ENCODE measurements at regions not wholly inside any gene's neighbourhood (a gene's known extent, or its start where the extent isn't known, plus 50 kb on each side); places are given as distances from the start of the nearest gene placed in this dataset.

GRCh38 chr4:180999217-180999616 is 1244.0 kb upstream of the TENM3 start:
- TF ChIP-seq CTCF (IDR thresholded peaks at IDR 0.05), result no peak
- intact Hi-C loops (cut with micrococcal nuclease), result no loop called here

GRCh38 chr4:181004056-181004455 is 1239.1 kb upstream of the TENM3 start:
- Histone ChIP-seq H3K4me2 (replicated peaks; ENCODE audit: extremely low read depth, low read length, poor library complexity, severe bottlenecking) (no peak overlapping the region), H4K20me1 (ENCODE audit: insufficient read depth, low read length) (no peaks in the 10 kb centered on the region), H3K4me3 (replicated peaks in 1 of 3; ENCODE audit: low read depth in 2 of 3, low read length in 3 of 3) (no peak overlapping the region), H3K4me1 (ENCODE audit: control insufficient read depth in 1 of 2, insufficient read depth in 2 of 2, low read length in 2 of 2) (no peaks in the 10 kb centered on the region), H2AFZ (ENCODE audit: insufficient read depth, low read depth, low read length, poor library complexity, severe bottlenecking) (no peak overlapping the region), H3K27me3 (ENCODE audit: control insufficient read depth in 2 of 2, insufficient read depth in 2 of 2, low read length in 2 of 2) (no peaks in the 10 kb centered on the region), H3K79me2 (ENCODE audit: insufficient read depth, low read length) (no peaks in the 10 kb centered on the region), H3K27ac (ENCODE audit: low read depth in 1 of 2, low read length in 2 of 2) (no peak overlapping the region), H3K9ac (ENCODE audit: insufficient read depth, low read length, poor library complexity, severe bottlenecking) (no peak overlapping the region), H3K9me3 (replicated peaks in 1 of 2; ENCODE audit: control insufficient read depth in 1 of 2, insufficient read depth in 1 of 2, low read length in 2 of 2) (no peaks in the 10 kb centered on the region), H3K36me3 (replicated peaks in 1 of 2; ENCODE audit: control insufficient read depth in 1 of 2, insufficient read depth in 2 of 2, low read length in 2 of 2) (no peaks in the 10 kb centered on the region)
- no peak for DNase-seq
- no peaks in the 10 kb centered on the region for H3K27me3 Mint-ChIP-seq (ENCODE audit: low read depth in 3 of 3)
- intact Hi-C loops (cut with micrococcal nuclease), result no loop called here
- WGBS (ENCODE audit: insufficient coverage), result no CpG with 5 or more reads among the region's 4 CpGs
- no peak for TF ChIP-seq CTCF (IDR thresholded peaks at IDR 0.05)
- H3K36me3 Mint-ChIP-seq, result no peaks in the 10 kb centered on the region
- peaks cover 0 to 4% (median 0%) of the 10 kb centered on the region in 7 donors for H3K9me3 Mint-ChIP-seq
- no peak overlapping the region for H3K4me3 Mint-ChIP-seq
- H3K27ac Mint-ChIP-seq, result no peak overlapping the region
- no peaks in the 10 kb centered on the region for H3K4me1 Mint-ChIP-seq

More at GRCh38 chr4:180999217-180999616, 1244.0 kb upstream of the TENM3 start:
- no peaks in the 10 kb centered on the region for H3K27me3 Mint-ChIP-seq (ENCODE audit: low read depth in 3 of 3)
- no peaks in the 10 kb centered on the region for H3K4me1 Mint-ChIP-seq
- no peak for DNase-seq
- H3K27me3 ChIP-seq (ENCODE audit: control insufficient read depth in 2 of 2, insufficient read depth in 2 of 2, low read length in 2 of 2), result no peaks in the 10 kb centered on the region
- no peak overlapping the region for H2AFZ ChIP-seq (ENCODE audit: insufficient read depth, low read depth, low read length, poor library complexity, severe bottlenecking)
- no peaks in the 10 kb centered on the region for H4K20me1 ChIP-seq (ENCODE audit: insufficient read depth, low read length)
- peaks cover 0 to 4% (median 3%) of the 10 kb centered on the region in 7 donors for H3K9me3 Mint-ChIP-seq
- no peak overlapping the region for H3K27ac Mint-ChIP-seq
- H3K4me2 ChIP-seq (replicated peaks; ENCODE audit: extremely low read depth, low read length, poor library complexity, severe bottlenecking), result no peak overlapping the region
- no peaks in the 10 kb centered on the region for H3K36me3 ChIP-seq (replicated peaks in 1 of 2; ENCODE audit: control insufficient read depth in 1 of 2, insufficient read depth in 2 of 2, low read length in 2 of 2)
- no peaks in the 10 kb centered on the region for H3K4me1 ChIP-seq (ENCODE audit: control insufficient read depth in 1 of 2, insufficient read depth in 2 of 2, low read length in 2 of 2)
- no peaks in the 10 kb centered on the region for H3K36me3 Mint-ChIP-seq
- H3K4me3 ChIP-seq (replicated peaks in 1 of 3; ENCODE audit: low read depth in 2 of 3, low read length in 3 of 3), result no peak overlapping the region
- H3K4me3 Mint-ChIP-seq, result no peak overlapping the region
- H3K79me2 ChIP-seq (ENCODE audit: insufficient read depth, low read length), result no peaks in the 10 kb centered on the region
- H3K9ac ChIP-seq (ENCODE audit: insufficient read depth, low read length, poor library complexity, severe bottlenecking), result no peak overlapping the region
- WGBS (ENCODE audit: insufficient coverage), result no CpG with 5 or more reads among the region's 2 CpGs
- no peaks in the 10 kb centered on the region for H3K9me3 ChIP-seq (replicated peaks in 1 of 2; ENCODE audit: control insufficient read depth in 1 of 2, insufficient read depth in 1 of 2, low read length in 2 of 2)
- no peak overlapping the region for H3K27ac ChIP-seq (ENCODE audit: low read depth in 1 of 2, low read length in 2 of 2)

Measured in CD14-positive monocyte (primary cell).